Cerebellar nuclear complex (tissue), 1 donor: ENCODE measurements at regions not wholly inside any gene's neighbourhood (a gene's known extent, or its start where the extent isn't known, plus 50 kb on each side); places are given as distances from the start of the nearest gene placed in this dataset.
"Not testable (repeated sequence)": the region's sequence is repeated elsewhere in the genome, so short reads cannot be mapped to it uniquely, and the experiment has no call there.

Source experiments
- DNase-seq, 2 experiments: peaks; one replicate each; lab custom pipeline; 2025; lab: John Stamatoyannopoulos, UW

DNA sequence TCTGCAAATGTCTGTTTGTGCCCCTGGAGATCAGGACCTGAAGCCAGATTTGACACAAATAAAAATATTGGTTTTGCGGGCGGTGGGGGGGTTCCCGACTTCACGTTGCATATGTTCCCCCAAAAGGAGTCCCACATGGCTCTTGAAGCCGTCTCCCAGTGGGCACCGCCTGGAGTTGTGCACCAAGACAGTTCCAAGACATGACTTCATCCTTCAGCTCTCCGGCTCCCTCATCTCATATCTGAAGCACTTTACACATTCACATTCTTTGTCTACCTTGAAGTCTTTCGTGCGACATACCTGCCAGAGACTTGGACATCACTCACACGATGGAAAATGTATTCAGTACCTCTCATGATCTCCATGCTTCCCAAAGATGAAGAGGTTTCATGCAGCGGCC lies 362.8 kb upstream of the FOXK1 start:
- DNase-seq = no peak

DNA sequence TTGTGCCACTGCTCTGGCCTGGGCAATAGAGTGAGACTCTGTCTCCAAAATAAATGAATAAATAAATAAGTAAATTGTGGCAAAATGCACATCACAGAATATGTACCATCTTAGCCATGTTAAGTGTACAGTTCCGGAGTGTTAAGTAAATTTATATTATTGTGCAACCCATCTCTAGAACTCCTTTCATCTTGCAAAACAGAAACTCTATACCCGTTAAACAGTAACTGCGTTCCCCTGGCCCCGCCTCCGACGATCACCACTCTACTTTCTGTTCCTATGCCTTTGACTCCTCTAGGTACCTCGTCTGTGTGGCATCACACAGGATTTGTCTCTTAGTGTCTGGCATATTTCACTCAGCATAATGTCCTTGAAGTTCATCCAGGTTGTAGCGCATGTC lies 356.4 kb upstream of the FOXK1 start:
- no peak for DNase-seq

DNA sequence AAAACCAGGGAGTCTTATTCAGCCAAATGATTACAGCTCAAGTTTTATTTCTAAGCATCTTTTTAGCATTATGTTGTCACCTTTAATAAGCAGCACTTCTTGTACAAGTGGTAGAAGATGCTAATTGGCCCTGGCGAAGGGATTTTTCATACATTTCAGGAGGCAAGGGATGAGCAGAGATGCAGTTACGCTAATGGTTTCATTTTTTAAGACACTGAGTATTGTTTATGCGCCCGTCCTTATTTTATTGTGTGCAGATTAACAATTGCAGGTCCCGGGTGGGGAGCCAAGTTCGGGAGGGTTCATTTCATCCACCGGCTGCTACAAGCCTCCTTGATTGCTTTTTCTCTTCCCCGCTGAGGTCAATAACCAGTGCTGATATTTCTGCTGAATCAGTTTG lies 350.4 kb upstream of the FOXK1 start:
- no peak for DNase-seq

DNA sequence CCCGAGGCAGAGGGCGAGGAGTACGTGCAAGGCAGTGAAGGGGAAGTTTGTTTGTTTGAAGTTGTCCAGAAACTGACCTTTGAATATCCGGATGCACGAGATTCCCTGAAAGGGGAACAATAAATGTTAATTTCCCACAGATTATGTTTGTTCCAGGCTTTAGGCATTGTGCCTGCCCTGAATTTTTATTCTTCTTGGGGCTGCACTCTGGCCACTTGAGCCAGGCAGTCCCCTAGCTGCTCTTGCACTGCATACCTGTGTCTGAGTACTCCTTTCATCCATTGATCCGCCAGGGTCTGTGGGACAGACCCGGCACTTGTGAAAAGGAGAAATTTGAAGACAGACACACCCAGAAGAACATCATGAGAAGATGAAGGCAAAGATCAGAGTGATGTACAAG lies 343.5 kb upstream of the FOXK1 start:
- no peak for DNase-seq

DNA sequence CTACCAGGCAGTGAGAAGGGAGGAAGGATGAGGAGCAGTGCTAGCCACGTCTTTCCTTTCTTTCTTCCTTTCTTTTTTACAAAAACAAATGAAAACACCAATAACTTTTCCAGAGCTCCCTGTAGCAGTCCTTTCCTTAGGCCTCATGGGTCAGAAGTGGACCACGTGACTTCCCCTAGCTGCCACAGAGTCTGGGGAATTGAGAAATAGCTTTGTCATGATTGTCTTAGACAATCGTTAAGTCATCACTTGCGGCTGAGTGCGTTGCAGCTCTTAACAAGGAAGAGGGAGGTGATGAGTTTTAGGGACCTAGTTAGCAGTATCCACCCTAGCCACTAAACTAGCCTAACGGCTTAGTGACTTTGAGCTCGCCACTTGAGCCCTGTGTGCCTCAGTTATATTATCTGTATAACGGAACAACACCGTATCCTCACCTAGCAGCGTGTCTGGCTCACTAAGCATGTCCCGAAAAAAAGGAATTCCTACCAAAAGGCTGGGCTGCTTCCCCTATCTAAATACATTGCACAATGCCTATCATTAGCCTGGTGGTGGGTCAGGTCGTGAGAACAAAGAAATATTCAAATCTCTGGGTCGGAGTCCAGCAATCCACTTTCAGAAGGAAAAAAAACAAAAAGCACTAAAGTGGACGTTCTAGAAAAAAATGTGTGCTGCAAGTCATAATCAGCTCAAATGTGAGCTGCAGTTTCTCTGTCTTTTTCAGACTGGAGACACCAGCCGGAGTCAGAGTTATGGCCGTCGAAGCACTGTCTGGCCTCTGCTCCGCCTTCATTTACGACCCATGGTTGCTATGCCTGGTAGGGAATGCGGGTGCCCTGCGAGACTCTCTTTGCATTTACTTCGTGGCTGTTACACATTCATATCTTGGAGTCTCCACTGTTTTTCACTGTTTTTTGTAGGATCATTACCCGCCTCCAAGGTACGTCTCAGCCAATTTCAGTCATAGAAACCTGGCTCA lies 338.5 kb upstream of the FOXK1 start:
- DNase-seq = no peak

DNA sequence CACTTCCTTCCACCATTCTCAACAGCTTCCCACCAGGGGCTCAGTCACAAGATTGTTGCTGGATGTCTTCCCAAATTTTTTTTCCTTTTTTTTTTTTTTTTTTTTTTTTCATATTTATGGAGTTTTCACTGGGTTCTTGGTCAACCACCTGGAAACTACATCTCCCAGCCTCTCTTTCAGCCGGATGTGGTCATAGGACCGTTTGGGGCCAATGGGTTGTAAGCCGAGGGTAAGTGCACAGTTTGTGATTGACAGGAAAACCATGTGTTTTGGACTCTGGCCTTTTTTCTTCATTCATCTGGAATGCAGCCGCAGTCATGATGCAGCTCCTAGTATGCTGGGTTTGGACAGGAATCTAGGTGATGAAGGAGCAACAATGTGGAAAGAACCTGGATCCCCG lies 337.1 kb upstream of the FOXK1 start:
- no peak for DNase-seq

DNA sequence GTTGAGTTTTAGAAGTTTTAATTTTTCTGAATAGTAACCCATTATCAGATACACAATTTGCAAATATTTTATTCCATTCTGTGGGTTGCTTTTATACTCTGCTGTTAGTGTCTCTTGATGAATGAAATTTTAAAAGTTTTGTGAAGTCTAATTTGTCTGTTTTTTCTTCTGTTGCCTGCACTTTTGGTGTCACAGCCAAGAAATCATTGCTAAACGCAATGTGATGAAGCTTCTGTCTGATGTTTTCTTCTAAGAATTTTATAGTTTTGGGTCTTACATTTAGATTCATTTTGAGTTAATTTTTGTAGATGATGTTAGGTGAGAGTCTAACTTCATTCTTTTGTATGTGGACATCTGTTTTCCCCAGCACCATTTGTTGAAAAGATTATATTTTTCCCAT lies 330.0 kb upstream of the FOXK1 start:
- DNase-seq = no peak

DNA sequence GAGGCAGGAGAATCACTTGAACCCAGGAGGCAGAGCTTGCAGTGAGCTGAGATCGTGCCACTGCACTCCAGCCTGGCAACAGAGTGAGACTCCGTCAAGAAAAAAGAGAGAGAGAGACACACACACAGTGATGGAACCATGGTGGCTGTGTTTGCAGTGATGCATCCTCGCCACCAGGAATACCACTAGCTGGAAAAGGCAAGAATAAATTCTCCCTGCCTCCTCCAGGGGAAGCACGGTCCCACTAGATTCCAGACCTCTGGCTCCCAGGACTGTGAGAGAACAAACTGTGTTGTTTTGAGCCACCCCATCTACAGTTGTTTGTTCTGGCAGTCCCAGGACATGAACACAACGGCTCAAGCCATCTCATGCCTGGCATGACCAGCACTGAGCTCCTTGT lies 320.3 kb upstream of the FOXK1 start:
- no peak for DNase-seq

DNA sequence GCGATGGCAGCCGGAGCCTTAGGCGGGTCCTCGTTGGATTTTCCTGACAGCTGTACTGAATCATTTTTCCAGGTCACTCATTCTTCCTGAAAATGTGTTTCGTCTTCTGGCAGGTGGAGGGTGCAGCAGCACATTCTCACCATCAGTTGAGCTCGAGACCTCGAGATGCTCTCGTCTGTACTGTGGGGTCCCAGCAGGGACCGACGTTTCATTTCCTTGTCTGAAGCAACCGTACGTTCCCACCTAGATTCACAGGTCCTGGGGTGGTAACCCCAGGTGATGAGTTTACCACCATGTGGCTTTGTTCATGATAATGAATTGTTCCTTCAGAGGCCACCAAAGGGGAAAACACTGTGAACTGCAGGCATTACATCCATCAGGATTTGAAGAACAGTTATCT lies 298.5 kb upstream of the FOXK1 start:
- DNase-seq = no peak

DNA sequence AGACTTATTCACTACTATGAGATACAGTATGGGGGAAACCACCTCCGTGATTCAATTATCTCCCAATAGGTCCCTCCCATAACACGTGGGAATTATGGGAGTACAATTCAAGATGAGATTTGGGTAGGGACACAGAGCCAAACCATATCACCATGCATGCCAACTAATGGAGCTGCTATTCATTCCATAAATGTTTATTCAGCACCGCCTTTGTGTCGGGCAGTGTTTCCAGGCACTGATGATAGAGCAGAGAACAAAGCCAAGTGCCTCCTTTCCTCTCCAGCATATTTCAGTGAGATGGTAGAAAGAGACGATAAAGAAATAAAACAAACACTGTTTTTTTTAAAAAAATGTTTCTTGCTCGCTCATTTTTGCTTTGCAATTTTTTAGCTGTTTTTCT lies 295.9 kb upstream of the FOXK1 start:
- no peak for DNase-seq

DNA sequence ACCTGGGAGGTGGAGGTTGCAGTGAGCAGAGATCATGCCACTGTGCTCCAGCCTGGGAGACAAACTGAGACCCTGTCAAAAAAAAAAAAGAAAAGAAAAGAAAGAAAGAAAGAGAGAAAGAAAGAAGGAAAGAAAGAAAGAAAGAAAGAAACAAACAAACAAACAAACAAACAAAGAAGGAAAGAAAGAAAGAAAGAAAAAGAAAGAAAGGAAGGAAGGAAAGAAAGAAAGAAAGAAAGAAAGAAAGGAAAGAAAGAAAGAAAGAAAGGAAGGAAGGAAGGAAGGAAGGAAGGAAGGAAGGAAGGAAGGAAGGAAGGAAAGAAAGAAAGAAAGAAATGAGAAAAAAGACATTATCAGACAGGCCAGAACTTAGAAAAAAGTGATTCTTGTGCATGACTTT lies 291.0 kb upstream of the FOXK1 start:
- not testable (repeated sequence) for DNase-seq

DNA sequence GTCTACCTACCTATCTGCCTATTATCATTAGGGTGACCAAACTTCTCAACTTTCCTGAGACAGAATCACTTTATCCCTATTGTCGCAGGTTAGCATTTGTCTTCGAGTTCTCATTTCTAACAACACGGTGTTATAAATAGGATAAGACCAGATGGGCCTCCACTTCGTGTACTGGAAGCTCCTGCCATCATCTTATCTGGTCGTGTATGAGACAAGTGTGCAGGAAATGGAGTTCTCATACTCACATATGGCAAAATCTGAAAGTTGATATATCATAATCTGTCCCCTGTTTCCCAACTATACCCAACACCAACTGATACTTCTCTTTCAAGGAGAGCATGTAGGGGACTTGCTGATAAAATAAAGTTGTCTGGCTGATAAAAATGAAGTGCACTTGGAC lies 287.4 kb upstream of the FOXK1 start:
- no peak for DNase-seq

DNA sequence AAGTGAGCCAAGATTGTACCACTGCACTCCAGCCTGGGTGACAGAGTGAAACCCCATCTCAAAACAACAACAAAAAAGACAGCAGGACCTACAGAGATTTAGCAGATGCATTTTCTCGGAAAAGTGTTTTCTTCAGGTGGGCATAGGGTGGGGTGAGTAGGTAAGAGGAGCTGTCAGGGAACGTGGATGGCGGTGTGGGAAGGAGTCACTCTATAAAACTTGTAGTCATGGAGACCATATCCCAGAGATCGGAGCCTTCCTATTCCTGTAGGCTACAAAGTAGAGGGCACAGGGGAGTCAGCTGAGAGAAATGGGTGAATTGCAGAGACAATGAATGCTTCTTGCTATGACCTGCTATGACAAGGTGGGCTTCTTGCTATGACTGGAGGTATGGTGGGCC lies 283.0 kb upstream of the FOXK1 start:
- no peak for DNase-seq

DNA sequence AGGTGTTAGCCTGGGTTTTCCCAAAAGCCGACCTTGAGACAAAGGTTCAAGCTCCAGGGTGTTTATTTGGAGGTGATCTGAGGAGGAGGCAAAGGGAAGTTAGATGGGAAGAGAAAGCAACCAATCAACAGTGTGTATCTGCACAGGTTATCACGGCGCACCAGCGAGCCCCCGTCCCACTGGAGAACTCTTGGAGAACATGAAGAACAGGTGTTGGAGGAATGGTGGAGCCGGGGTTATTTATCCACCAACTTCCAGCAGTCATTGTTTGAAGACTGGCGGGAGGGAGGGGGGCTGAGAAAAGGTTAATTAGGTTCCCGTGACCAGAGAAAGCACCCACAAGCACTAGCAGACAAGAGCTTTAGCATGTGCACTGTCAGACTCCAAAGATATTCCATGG lies 282.5 kb upstream of the FOXK1 start:
- no peak for DNase-seq

DNA sequence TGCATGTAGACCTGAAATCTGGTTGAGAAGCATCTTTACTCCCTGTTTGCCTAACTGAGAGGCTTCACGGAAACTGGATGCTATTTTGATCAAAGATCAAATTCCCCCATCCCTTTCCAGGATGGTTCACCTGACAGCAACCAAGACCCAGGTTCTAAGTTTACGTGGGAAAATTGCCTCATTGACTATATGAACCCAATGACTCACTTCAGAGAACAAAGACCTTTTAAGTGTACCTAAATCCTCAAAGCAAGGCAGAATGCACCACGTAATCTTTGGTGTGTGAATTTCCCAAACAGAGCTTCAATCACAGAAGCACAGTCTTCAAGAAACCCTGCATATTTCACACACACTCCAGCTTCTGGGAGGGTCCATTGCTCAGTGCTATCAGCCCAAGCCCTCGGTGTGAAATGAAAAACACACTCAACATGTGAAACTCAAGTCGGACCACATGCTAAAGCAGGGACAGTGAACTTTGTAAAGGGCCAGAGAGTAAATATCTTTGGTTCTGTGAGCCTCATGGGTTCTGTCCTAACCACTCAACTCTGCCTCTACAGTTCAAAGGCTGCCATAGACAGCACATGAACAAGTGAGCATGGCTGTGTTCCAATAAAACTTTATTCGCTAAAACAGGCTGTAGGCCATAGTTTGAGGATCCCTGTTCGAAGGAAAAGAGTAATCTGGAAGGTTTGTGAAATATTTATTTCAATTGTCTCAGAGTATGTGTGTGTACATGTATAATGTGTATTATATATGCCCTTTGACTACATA lies 275.6 kb upstream of the FOXK1 start:
- no peak for DNase-seq

DNA sequence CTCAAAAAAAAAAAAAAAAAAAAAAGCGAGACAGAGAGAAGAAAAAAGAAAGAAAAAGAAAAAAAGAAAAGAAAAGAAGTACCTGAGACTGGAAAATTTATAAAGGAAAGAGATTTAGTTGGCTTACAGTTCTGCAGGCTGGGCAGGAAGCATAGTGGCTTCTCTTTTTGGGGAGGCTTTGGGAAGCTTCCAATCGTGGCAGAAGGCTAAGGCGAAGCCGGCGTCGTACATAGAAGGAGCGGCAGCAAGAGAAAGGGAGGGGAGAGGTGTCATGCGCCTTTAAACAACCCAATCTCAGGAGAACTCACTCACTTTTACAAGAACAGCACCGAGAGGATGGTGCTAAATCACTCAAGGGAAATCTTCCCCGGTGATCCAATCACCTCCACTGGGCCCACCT lies 272.1 kb upstream of the FOXK1 start:
- no peak for DNase-seq

DNA sequence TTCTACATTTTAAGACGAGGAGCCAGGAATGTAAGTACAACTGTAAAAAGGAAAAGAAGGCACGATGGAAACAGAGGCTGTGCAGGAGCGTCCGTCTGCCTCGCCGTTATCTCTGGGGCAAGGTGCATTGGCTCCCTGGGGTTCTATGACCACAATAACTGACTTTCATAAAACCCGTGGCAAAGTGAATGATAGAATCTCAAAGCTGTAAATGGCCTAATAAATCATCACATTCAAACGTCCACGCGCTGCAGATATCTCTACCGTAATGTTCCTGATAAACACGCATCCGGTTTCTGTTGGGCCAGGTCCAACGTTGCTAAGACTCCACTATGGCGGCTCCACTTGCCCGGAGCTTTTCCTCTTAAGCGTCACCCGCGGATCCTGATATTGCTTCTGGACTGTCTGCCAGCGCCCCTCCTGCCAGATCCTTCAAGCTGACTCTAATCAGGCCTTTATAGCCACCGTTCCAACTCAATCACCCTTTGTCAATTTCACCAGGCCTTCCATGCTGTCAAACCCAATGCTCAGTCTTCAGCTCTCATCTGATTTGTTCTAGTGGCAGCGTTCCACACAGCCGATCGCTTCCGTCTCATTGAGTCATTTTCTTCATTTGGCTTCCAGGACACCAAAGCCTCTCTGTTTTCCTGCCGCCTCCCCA lies 265.6 kb upstream of the FOXK1 start:
- DNase-seq = no peak

DNA sequence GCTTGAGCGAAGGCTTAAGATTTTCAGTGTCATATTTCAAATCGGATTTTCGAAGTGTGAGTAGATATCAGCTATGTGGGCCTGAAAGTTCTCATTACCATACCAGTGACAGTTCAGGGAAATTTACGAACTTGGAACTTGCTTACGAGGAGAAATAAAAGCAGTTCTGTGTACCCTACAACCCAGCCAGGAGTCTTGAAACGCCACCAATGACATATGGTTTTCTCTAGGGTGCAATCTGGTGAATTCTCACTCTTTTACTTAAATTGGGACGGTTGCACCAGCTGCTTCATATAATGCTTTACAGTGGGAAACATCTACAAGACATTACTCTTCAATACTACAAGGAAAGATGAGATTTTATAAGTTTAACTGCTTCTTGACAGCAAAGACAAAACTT lies 253.6 kb upstream of the FOXK1 start:
- DNase-seq = no peak

DNA sequence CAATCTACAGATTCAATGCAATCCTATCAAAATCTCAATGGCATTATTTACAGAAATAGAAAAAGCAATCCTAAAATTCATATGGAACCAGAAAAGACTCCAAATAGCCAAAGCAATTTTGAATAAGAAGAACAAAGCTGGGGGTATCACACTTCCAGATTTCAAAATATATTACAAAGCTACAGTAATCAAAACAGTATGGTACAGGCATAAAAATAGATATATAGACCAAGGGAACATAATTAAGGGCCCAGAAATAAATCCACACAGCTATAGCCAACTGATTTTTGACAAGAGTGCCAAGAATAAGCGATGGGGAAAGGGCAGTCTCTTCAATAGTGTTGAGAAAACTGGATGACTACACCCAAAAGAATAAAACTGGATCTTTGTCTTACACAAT lies 251.9 kb upstream of the FOXK1 start:
- no peak for DNase-seq

DNA sequence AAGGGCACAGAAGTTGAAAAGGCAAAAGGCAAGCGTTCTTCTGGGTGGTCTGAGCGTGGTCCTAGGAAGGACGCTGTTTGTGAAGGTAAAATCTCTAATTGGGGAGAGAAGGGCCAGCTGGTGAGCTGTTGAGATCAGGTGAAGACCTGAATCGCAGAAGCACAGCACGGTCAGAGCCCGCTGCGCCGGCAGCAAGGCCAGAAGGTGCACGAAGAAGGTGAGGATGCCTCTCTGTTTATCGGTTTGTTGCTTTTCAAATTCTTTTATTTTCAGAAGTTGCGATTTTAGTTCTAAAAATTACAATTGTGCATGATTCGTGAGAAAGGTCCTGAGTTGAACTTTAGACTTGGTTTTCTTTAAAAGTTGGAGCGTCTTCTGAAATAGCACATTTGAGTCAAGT lies 247.8 kb upstream of the FOXK1 start:
- no peak for DNase-seq

DNA sequence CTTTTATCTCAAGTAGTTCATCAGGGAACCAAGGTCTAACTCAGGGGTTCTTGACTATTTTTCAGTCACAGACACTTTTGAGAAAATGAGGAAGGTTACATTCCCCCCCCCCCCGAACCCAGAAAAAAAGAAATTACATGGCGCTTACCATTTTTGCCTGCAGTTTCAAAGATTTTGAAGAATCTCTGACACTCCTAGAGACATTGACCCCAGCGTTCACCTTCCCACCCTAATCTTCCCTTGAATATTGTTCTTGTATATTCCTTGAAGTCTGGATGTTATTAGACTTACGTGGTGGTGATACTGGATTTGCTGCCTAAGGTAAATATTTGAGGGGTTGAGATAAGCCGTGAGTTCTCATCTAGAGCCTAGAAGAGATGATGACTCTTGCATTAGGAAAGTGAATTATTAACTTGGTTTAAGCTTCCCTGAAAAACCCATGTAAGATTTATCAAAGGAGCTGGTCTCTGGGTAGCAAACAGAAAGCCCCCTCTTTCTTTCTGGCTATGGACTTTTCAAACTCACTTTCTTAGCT lies 245.7 kb upstream of the FOXK1 start:
- no peak for DNase-seq

DNA sequence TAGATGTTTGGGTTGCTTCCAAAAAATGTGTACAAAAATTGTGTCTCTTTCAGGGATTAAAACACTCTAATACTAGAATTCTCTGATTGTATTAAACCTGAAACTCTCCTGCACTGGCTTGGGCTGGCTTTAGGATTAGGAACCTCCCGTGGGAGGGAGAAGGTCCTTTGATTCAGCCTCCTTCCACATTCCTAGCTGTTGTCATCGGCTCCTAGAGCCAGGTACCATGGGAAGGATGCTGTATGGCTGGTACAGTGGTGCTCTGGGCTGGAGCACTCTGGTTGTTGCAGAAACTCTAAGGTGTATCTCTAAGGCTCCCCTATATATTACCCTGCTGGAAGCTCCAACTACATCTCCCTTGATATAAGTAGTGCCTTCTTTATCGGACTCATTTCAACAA lies 245.2 kb upstream of the FOXK1 start:
- DNase-seq = no peak

DNA sequence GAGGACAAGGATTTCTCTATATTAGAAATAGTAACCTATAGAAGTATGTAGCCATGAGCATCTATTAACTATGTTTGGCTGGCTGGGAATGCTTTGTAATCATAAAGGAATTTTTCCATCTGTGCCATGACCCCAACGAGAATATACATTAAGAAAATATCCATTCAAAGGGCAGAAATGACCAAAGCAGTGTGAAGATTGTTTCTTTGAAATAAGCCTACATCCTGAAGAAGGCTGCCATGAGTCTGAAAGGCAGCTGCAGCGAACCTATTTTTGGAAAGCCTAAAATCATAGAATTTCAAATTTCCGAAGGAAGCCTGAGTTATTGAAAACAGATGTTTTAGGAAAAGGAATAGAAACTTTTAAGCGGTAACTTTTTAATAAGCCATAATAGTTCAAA lies 244.2 kb upstream of the FOXK1 start:
- DNase-seq = no peak
